ENCODE measurements at regions not wholly inside any gene's neighbourhood (a gene's known extent, or its start where the extent isn't known, plus 50 kb on each side); places are given as distances from the start of the nearest gene placed in this dataset.

DNA sequence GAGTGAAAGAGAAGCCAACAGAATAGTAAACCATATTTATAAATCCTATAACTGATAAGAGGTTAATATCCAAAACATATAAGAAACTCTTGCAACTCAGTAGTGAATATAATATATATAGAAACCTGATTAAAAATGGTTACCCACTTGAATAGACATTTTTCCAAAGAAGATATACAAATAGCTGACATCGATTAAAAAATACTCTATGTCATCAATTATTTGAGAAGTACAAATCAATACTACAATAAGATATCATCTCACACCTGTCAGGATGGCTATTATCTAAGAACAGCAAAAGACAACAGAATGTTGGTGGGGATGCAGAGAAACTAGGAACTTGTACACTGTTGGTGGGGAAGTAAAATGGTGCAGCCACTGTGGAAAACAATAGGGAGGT lies 254.4 kb downstream of the PPARGC1A start:
- no peaks in the 10 kb centered on the region for H3K27me3 Mint-ChIP-seq
- no peak overlapping the region for H3K27ac Mint-ChIP-seq
- H3K36me3 Mint-ChIP-seq: no peaks in the 10 kb centered on the region
- ATAC-seq: no peak
- peaks cover 0 to 11% (median 2%) of the 10 kb centered on the region in 9 donors for H3K9me3 Mint-ChIP-seq
- no peak for DNase-seq
- POLR2A ChIA-PET: no interaction called here
- H3K4me3 Mint-ChIP-seq: no peak overlapping the region
- no peaks in the 10 kb centered on the region for H3K4me1 Mint-ChIP-seq

DNA sequence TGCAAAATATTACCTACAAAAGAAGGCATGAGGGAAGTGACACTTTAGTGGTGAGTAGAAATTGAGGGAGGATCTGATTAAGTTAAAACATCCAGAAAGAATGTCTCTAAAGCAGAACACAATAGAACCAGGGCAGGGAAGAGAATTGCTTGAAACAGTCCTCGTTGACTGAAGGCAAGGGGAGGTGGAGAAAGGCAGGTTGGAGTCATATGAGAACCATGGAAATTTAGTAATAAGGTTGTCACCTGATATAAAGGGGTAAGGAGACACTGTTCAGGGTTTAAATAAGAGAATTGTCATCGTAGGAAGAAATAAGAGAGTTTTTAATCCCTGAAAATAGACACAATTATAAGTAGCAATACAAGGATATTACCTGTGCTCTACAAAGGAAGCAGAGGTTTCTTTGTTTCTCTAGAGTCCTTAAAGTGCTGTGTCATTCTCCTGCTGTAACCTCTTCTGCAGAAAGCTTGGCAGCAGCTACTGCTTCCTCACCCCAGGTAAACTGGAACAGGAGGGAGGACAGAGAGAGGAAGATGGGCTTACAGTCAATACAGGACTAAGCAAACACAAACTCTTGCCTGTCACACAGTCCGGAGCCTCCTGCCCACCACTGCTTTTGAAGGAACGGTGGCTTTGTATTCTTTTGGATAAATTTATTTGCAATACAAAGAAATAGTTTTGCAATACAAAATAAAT lies 258.4 kb downstream of the PPARGC1A start:
- no peak overlapping the region for H3K4me3 Mint-ChIP-seq
- H3K9me3 Mint-ChIP-seq: peaks cover 0 to 11% (median 2%) of the 10 kb centered on the region in 9 donors
- no peaks in the 10 kb centered on the region for H3K36me3 Mint-ChIP-seq

GRCh38 chr4:23630110-23630509 lies 259.7 kb downstream of the PPARGC1A start:
- Mint-ChIP-seq H3K9me3 (peaks cover 0 to 11% (median 3%) of the 10 kb centered on the region in 9 donors), H3K27ac (no peak overlapping the region), H3K4me1 (no peaks in the 10 kb centered on the region), H3K27me3 (no peaks in the 10 kb centered on the region), H3K4me3 (no peak overlapping the region), H3K36me3 (no peaks in the 10 kb centered on the region)
- POLR2A ChIA-PET: no interaction called here
- no peak for DNase-seq
- ATAC-seq: no peak

More for the DNA sequence above, 258.4 kb downstream of the PPARGC1A start:
- POLR2A ChIA-PET: no interaction called here
- ATAC-seq (no peak), DNase-seq (no peak)
- Mint-ChIP-seq H3K27me3 (no peaks in the 10 kb centered on the region), H3K27ac (no peak overlapping the region), H3K4me1 (no peaks in the 10 kb centered on the region)

GRCh38 chr4:23629421-23629820 lies 260.4 kb downstream of the PPARGC1A start:
- DNase-seq (no peak), ATAC-seq (no peak)
- Mint-ChIP-seq H3K36me3 (no peaks in the 10 kb centered on the region), H3K9me3 (peaks cover 2 to 16% (median 4%) of the 10 kb centered on the region in 9 donors), H3K27me3 (no peaks in the 10 kb centered on the region), H3K4me1 (no peaks in the 10 kb centered on the region), H3K27ac (no peak overlapping the region), H3K4me3 (no peak overlapping the region)
- POLR2A ChIA-PET: no interaction called here

DNA sequence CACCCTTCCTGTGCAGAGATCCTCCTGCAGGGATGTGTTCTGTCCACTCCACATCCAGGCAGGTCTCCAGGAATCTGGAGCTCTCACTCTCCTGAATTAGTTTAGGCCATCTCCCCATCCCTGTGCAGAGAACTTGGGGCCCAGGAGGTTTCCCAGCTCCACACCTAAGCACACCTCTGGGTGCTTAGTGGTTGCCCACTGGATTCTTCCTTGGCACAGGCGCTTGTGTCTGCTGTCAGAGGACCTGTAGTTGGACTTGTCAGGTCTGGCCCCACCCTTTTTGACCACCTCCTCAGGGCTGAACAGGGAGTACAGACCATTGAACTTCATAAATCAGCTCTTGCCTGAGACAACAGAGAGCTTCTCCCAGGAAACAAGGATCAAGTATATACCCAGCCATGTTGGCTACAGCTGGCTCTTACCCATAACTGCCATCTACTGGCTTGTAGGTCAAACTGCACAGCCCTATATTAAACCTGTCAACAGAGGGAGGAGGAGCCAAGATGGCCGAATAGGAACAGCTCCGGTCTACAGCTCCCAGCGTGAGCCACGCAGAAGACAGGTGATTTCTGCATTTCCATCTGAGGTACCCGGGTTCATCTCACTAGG lies 275.5 kb downstream of the PPARGC1A start:
- no peaks in the 10 kb centered on the region for H3K36me3 Mint-ChIP-seq
- peaks cover 0 to 3% (median 0%) of the 10 kb centered on the region in 9 donors for H3K9me3 Mint-ChIP-seq
- ATAC-seq: no peak
- H3K4me1 Mint-ChIP-seq: no peaks in the 10 kb centered on the region
- H3K27me3 Mint-ChIP-seq: no peaks in the 10 kb centered on the region
- POLR2A ChIA-PET: no interaction called here
- H3K27ac Mint-ChIP-seq: no peak overlapping the region
- no peak overlapping the region for H3K4me3 Mint-ChIP-seq
- no peak for DNase-seq

- Mint-ChIP-seq H3K9me3 (peaks cover 0 to 5% (median 2%) of the 10 kb centered on the region in 9 donors), H3K4me1 (no peaks in the 10 kb centered on the region), H3K27me3 (peaks cover 0 to 4% (median 0%) of the 10 kb centered on the region in 5 donors), H3K27ac (no peak overlapping the region), H3K36me3 (no peaks in the 10 kb centered on the region), H3K4me3 (no peak overlapping the region)
- POLR2A ChIA-PET: no interaction called here
- DNase-seq: no peak
- no peak for ATAC-seq
Observed at GRCh38 chr4:23613782-23614181, 276.1 kb downstream of the PPARGC1A start.

GRCh38 chr4:23602720-23603119 lies 287.1 kb downstream of the PPARGC1A start:
- H3K36me3 Mint-ChIP-seq: no peaks in the 10 kb centered on the region
- no peak overlapping the region for H3K27ac Mint-ChIP-seq
- no peaks in the 10 kb centered on the region for H3K4me1 Mint-ChIP-seq
- ATAC-seq (no peak), DNase-seq (no peak)
- H3K9me3 Mint-ChIP-seq: peaks cover 0 to 9% (median 2%) of the 10 kb centered on the region in 9 donors
- peaks cover 0 to 1% (median 0%) of the 10 kb centered on the region in 5 donors for H3K27me3 Mint-ChIP-seq
- H3K4me3 Mint-ChIP-seq: no peak overlapping the region
- POLR2A ChIA-PET: no interaction called here

GRCh38 chr4:23594125-23594524 lies 295.7 kb downstream of the PPARGC1A start:
- no peaks in the 10 kb centered on the region for H3K36me3 Mint-ChIP-seq
- no peak overlapping the region for H3K4me3 Mint-ChIP-seq
- no peaks in the 10 kb centered on the region for H3K4me1 Mint-ChIP-seq
- POLR2A ChIA-PET: no interaction called here
- H3K9me3 Mint-ChIP-seq: peaks cover 0 to 20% (median 10%) of the 10 kb centered on the region in 9 donors
- no peak overlapping the region for H3K27ac Mint-ChIP-seq
- DNase-seq (no peak), ATAC-seq (no peak)
- H3K27me3 Mint-ChIP-seq: no peaks in the 10 kb centered on the region

DNA sequence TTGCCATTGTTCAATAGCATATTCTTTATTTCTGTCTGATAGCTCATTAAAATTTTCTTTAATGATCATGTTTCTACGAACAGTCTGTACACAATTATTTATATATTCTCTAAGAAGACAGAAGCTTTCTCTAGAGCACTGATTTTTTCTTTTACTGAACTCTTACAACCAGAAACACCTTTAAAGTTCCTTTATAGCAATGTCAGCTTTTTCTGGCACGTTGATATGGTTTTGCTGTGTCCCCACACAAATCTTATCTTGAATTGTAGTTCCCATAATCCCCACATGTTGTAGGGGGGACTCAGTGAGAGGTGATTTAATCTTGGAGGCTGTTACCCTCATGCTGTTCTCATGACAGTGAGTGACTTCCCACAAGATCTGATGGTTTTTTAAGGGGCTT lies 299.4 kb downstream of the PPARGC1A start:
- Mint-ChIP-seq H3K9me3 (peaks cover 0 to 27% (median 10%) of the 10 kb centered on the region in 9 donors), H3K36me3 (no peaks in the 10 kb centered on the region), H3K27ac (no peak overlapping the region), H3K4me3 (no peak overlapping the region), H3K4me1 (no peaks in the 10 kb centered on the region), H3K27me3 (no peaks in the 10 kb centered on the region)
- POLR2A ChIA-PET: no interaction called here
- DNase-seq (no peak), ATAC-seq (no peak)

GRCh38 chr4:23584024-23584423 lies 305.8 kb downstream of the PPARGC1A start:
- POLR2A ChIA-PET: no interaction called here
- no peak for ATAC-seq
- Mint-ChIP-seq H3K9me3 (peaks cover 0 to 8% (median 0%) of the 10 kb centered on the region in 9 donors), H3K27ac (no peak overlapping the region), H3K4me1 (no peaks in the 10 kb centered on the region), H3K36me3 (no peaks in the 10 kb centered on the region), H3K4me3 (no peak overlapping the region), H3K27me3 (no peaks in the 10 kb centered on the region)
- DNase-seq: no peak

DNA sequence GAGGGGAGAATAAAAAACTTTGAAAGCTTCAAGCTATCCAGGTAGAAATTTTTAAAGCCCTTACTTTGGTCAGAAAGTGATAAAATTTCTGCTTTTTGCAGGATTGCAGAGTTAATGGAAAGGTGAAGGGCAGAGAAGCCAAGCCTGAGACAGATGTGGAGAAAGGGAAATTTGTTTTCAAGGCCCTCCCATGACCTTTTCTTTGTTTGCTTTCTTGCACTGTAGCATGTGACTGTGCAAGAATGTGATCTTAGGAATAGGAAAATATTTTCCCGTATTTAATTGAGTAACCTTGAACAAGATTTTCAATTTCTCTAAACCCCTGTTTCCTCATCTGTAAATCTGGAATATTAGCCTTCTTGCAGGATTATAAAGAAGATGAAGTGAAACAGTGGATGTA lies 307.2 kb downstream of the PPARGC1A start:
- Mint-ChIP-seq H3K36me3 (no peaks in the 10 kb centered on the region), H3K4me3 (no peak overlapping the region), H3K27ac (no peak overlapping the region), H3K9me3 (peaks cover 0 to 6% (median 0%) of the 10 kb centered on the region in 9 donors), H3K4me1 (no peaks in the 10 kb centered on the region), H3K27me3 (no peaks in the 10 kb centered on the region)
- DNase-seq (no peak), ATAC-seq (no peak)
- POLR2A ChIA-PET: no interaction called here

GRCh38 chr4:23579166-23579565 lies 310.7 kb downstream of the PPARGC1A start:
- Mint-ChIP-seq H3K4me1 (no peaks in the 10 kb centered on the region), H3K27ac (no peak overlapping the region), H3K27me3 (no peaks in the 10 kb centered on the region), H3K9me3 (peaks cover 0 to 6% (median 1%) of the 10 kb centered on the region in 9 donors), H3K36me3 (no peaks in the 10 kb centered on the region), H3K4me3 (no peak overlapping the region)
- POLR2A ChIA-PET: no interaction called here
- ATAC-seq: no peak
- DNase-seq: no peak

GRCh38 chr4:23577398-23577797 lies 312.4 kb downstream of the PPARGC1A start:
- Mint-ChIP-seq H3K4me1 (no peaks in the 10 kb centered on the region), H3K4me3 (no peak overlapping the region), H3K27me3 (no peaks in the 10 kb centered on the region), H3K36me3 (no peaks in the 10 kb centered on the region), H3K9me3 (peaks cover 0 to 6% (median 1%) of the 10 kb centered on the region in 9 donors), H3K27ac (no peak overlapping the region)
- POLR2A ChIA-PET: no interaction called here
- ATAC-seq (no peak), DNase-seq (no peak)

GRCh38 chr4:23572382-23572781 lies 317.5 kb downstream of the PPARGC1A start:
- H3K4me3 Mint-ChIP-seq: no peak overlapping the region
- no peak overlapping the region for H3K27ac Mint-ChIP-seq
- ATAC-seq (no peak), DNase-seq (no peak)
- no peaks in the 10 kb centered on the region for H3K36me3 Mint-ChIP-seq
- peaks cover 0 to 13% (median 0%) of the 10 kb centered on the region in 9 donors for H3K9me3 Mint-ChIP-seq
- no peaks in the 10 kb centered on the region for H3K27me3 Mint-ChIP-seq
- POLR2A ChIA-PET: no interaction called here
- H3K4me1 Mint-ChIP-seq: no peaks in the 10 kb centered on the region

Measured in naive thymus-derived CD8-positive, alpha-beta T cell (primary cell).